H1 (cell line): ENCODE measurements at regions not wholly inside any gene's neighbourhood (a gene's known extent, or its start where the extent isn't known, plus 50 kb on each side); places are given as distances from the start of the nearest gene placed in this dataset.

Source experiments
- CTCF ChIA-PET: fragments of 300-600 bp; sonication (Branson Sonifier 250); formaldehyde crosslinking; loops from one replicate; lab custom pipeline; 2021; ENCODE audit not compliant: partially characterized antibody; lab: Charles Lee
- POLR2A ChIA-PET: fragments of 300-600 bp; sonication (Branson Sonifier 250); formaldehyde crosslinking; loops from one replicate; lab custom pipeline; 2021; ENCODE audit warnings: inconsistent platforms; ENCODE audit not compliant: partially characterized antibody; lab: Charles Lee
- DNase-seq, 2 experiments: peaks; one replicate each; pipeline versions ENCODE4 v3.0.0 to v3.0.0-alpha.2; 2010 to 2022; ENCODE audit warnings: low spot score in 2 of 2, low read depth in 1 of 2, mixed read lengths in 1 of 2
- FAIRE-seq: peaks from 2 replicates; lab custom pipeline; 2011; peaks lifted over from hg19 to GRCh38; lab: Jason Lieb, UNC
- H2AFZ ChIP-seq: 2 replicates; pipeline ENCODE4 v1.8.1; 2012; ENCODE audit warnings: low read length, inconsistent platforms
- H2AK5ac ChIP-seq: 2 replicates; pipeline ENCODE4 v1.6.1; 2013; ENCODE audit warnings: low read depth, low read length
- H2BK120ac ChIP-seq: replicated peaks from 2 replicates; pipeline ENCODE3; 2013; ENCODE audit warnings: low read depth, low read length, inconsistent platforms
- H2BK12ac ChIP-seq: 2 replicates; pipeline ENCODE4 v1.6.1; 2013; ENCODE audit warnings: low read depth, low read length
- H2BK15ac ChIP-seq: 2 replicates; pipeline ENCODE4 v1.6.1; 2013; ENCODE audit warnings: low read length
- H2BK20ac ChIP-seq: 2 replicates; pipeline ENCODE4 v1.6.1; 2013; ENCODE audit warnings: low read length
- H2BK5ac ChIP-seq: 2 replicates; pipeline ENCODE4 v1.6.1; 2013; ENCODE audit warnings: low read depth, low read length
- H3K14ac ChIP-seq: 2 replicates; pipeline ENCODE4 v1.6.1; 2013; ENCODE audit warnings: inconsistent platforms; ENCODE audit not compliant: insufficient read length
- H3K18ac ChIP-seq: 2 replicates; pipeline ENCODE4 v1.6.1; 2013; ENCODE audit warnings: low read length; ENCODE audit errors: extremely low read depth
- H3K23ac ChIP-seq: 2 replicates; pipeline ENCODE4 v1.6.1; 2013; ENCODE audit warnings: inconsistent platforms; ENCODE audit not compliant: insufficient read length
- H3K23me2 ChIP-seq: 2 replicates; pipeline ENCODE4 v1.6.1; 2013; ENCODE audit warnings: low read depth, low read length
- H3K27ac ChIP-seq: 2 replicates; pipeline ENCODE4 v1.6.1; 2011; ENCODE audit warnings: low read depth, low read length, inconsistent platforms
- H3K27me3 ChIP-seq, 4 experiments: replicated peaks in 1 of 4; 1 replicate in 1 of 4; 2 replicates in 3 of 4; pipeline versions ENCODE4 v1.6.1 to v1.8.1; 2011 to 2013; ENCODE audit warnings: low read length in 3 of 4, mild to moderate bottlenecking in 3 of 4, inconsistent platforms in 2 of 4, mixed read lengths in 2 of 4, moderate library complexity in 1 of 4; ENCODE audit not compliant: control insufficient read depth in 3 of 4, insufficient read depth in 3 of 4; ENCODE audit errors: extremely low read depth in 1 of 4
- H3K36me3 ChIP-seq, 4 experiments: 2 replicates each; pipeline versions ENCODE4 v1.6.1 to v1.8.1; 2011 to 2013; ENCODE audit warnings: mild to moderate bottlenecking in 4 of 4, low read length in 3 of 4, moderate library complexity in 2 of 4, control low read depth in 1 of 4, inconsistent platforms in 1 of 4; ENCODE audit not compliant: insufficient read depth in 4 of 4, control insufficient read depth in 2 of 4
- H3K4ac ChIP-seq: replicated peaks from 2 replicates; pipeline ENCODE3; 2013; ENCODE audit warnings: low read length, low read depth, mixed read lengths, inconsistent platforms; ENCODE audit not compliant: insufficient read length
- H3K4me1 ChIP-seq, 4 experiments: replicated peaks in 1 of 4; 1 replicate in 1 of 4; 2 replicates in 3 of 4; pipeline versions ENCODE4 v1.6.1 to v1.8.1; 2011 to 2013; ENCODE audit warnings: low read length in 3 of 4, inconsistent platforms in 2 of 4, mixed read lengths in 1 of 4; ENCODE audit not compliant: insufficient read depth in 4 of 4, control insufficient read depth in 3 of 4
- H3K4me2 ChIP-seq, 2 experiments: 2 replicates each; pipeline versions ENCODE4 v1.6.1 to v1.8.1; 2011 to 2013; ENCODE audit warnings: low read depth in 2 of 2, low read length in 2 of 2, control low read depth in 1 of 2, inconsistent platforms in 1 of 2, mild to moderate bottlenecking in 1 of 2; ENCODE audit not compliant: insufficient read depth in 1 of 2
- H3K4me3 ChIP-seq, 4 experiments: fragments of 200-600, 300-600 bp in 1 of 4; sonication (generic), shearing (Covaris generic), sonication (Bioruptor Twin) in 1 of 4; 2 replicates each; pipeline versions ENCODE4 v1.5.1 to v1.8.1; 2011 to 2016; ENCODE audit warnings: low read length in 4 of 4, low read depth in 3 of 4, control low read depth in 2 of 4, inconsistent platforms in 2 of 4, mild to moderate bottlenecking in 2 of 4, mixed read lengths in 1 of 4, moderate library complexity in 1 of 4; ENCODE audit not compliant: insufficient read depth in 2 of 4; ENCODE audit errors: extremely low read depth in 1 of 4
- H3K56ac ChIP-seq: replicated peaks from 2 replicates; pipeline ENCODE3; 2013; ENCODE audit warnings: low read depth, mild to moderate bottlenecking, mixed read lengths, low read length, inconsistent platforms; ENCODE audit not compliant: insufficient read length
- H3K79me1 ChIP-seq: 2 replicates; pipeline ENCODE4 v1.6.1; 2013; ENCODE audit warnings: low read depth, low read length, control low read depth
- H3K79me2 ChIP-seq, 2 experiments: 2 replicates each; pipeline versions ENCODE4 v1.6.1 to v1.8.1; 2012 to 2013; ENCODE audit warnings: low read length in 2 of 2, mild to moderate bottlenecking in 2 of 2, inconsistent platforms in 1 of 2; ENCODE audit not compliant: insufficient read depth in 2 of 2, control insufficient read depth in 1 of 2
- H3K9ac ChIP-seq, 4 experiments: replicated peaks in 1 of 4; 1 replicate in 1 of 4; 2 replicates in 3 of 4; pipeline versions ENCODE4 v1.6.1 to v1.8.1; 2011 to 2013; ENCODE audit warnings: low read depth in 3 of 4, low read length in 3 of 4, control low read depth in 2 of 4, mild to moderate bottlenecking in 2 of 4, moderate library complexity in 2 of 4, inconsistent platforms in 1 of 4; ENCODE audit errors: extremely low read depth in 1 of 4
- H3K9me3 ChIP-seq, 2 experiments: 2 replicates each; pipeline versions ENCODE4 v1.6.1 to v1.8.1; 2012 to 2013; ENCODE audit warnings: mild to moderate bottlenecking in 2 of 2, moderate library complexity in 2 of 2, control low read depth in 1 of 2, inconsistent platforms in 1 of 2, low read depth in 1 of 2, low read length in 1 of 2, mixed read lengths in 1 of 2; ENCODE audit not compliant: insufficient read depth in 2 of 2
- H4K20me1 ChIP-seq, 2 experiments: replicated peaks in 1 of 2; 2 replicates each; pipeline versions ENCODE3 to v1.8.1; 2011 to 2013; ENCODE audit warnings: inconsistent platforms in 2 of 2, low read length in 2 of 2, mild to moderate bottlenecking in 1 of 2; ENCODE audit not compliant: insufficient read depth in 2 of 2, control insufficient read depth in 1 of 2
- H4K5ac ChIP-seq: 2 replicates; pipeline ENCODE4 v1.6.1; 2013; ENCODE audit warnings: low read length, low read depth, mixed read lengths, inconsistent platforms; ENCODE audit not compliant: insufficient read length
- H4K8ac ChIP-seq: 2 replicates; pipeline ENCODE4 v1.8.0; 2013; ENCODE audit warnings: mild to moderate bottlenecking, moderate library complexity, low read length, inconsistent platforms; ENCODE audit not compliant: insufficient read depth; ENCODE audit errors: extremely low read depth
- H4K91ac ChIP-seq: replicated peaks from 2 replicates; pipeline ENCODE3; 2013; ENCODE audit warnings: low read length, mixed read lengths, inconsistent platforms; ENCODE audit not compliant: insufficient read length
- CEBPB ChIP-seq: IDR thresholded peaks from 2 replicates; pipeline ENCODE4 v1.6.1; 2012; ENCODE audit warnings: low read depth, low read length
- HDAC6 ChIP-seq: IDR thresholded peaks from one replicate; pipeline ENCODE4 v1.7.1; 2012; ENCODE audit warnings: low read depth, mild to moderate bottlenecking, inconsistent platforms, low read length, moderate library complexity
- PHF8 ChIP-seq: fragments of 200-600 bp; sonication (generic); conservative IDR thresholded peaks from 2 replicates; pipeline ENCODE4 v1.7.1; 2012; ENCODE audit warnings: low read depth, mild to moderate bottlenecking, inconsistent platforms, low read length, moderate library complexity
- POLR2AphosphoS5 ChIP-seq: IDR thresholded peaks from 2 replicates; pipeline ENCODE4 v1.6.1; 2011; ENCODE audit warnings: low read depth, low read length
- RFX5 ChIP-seq: IDR thresholded peaks from 2 replicates; pipeline ENCODE4 v1.6.1; 2011; ENCODE audit warnings: low read depth, low read length, improper control_type of control experiment, borderline replicate concordance
- SP2 ChIP-seq: IDR thresholded peaks from 2 replicates; pipeline ENCODE4 v1.6.1; 2012; ENCODE audit warnings: mild to moderate bottlenecking, low read length, inconsistent platforms
- TAF1 ChIP-seq: IDR thresholded peaks from 2 replicates; pipeline ENCODE4 v1.6.1; 2011; ENCODE audit warnings: mild to moderate bottlenecking, low read depth, low read length
- ZNF274 ChIP-seq: IDR thresholded peaks from 2 replicates; pipeline ENCODE4 v1.7.0; 2012; ENCODE audit warnings: low read length, borderline replicate concordance; ENCODE audit errors: extremely low read depth
- WGBS, 2 experiments: shearing (Covaris generic) in 1 of 2; methylation state at CpG; one replicate each; pipeline versions ENCODE4 v1.1.6 to v1.1.7; 2013 to 2015; ENCODE audit warnings: low lambda C conversion rate in 2 of 2, mixed read lengths in 2 of 2, inconsistent platforms in 1 of 2, low coverage in 1 of 2, missing lambda C conversion rate in 1 of 2; ENCODE audit not compliant: insufficient replicate concordance in 2 of 2, insufficient coverage in 1 of 2, insufficient read length in 1 of 2; ENCODE audit errors: extremely low coverage in 1 of 2, missing lambda C conversion rate in 1 of 2; 5-methylcytosine and 5-hydroxymethylcytosine counted together

DNA sequence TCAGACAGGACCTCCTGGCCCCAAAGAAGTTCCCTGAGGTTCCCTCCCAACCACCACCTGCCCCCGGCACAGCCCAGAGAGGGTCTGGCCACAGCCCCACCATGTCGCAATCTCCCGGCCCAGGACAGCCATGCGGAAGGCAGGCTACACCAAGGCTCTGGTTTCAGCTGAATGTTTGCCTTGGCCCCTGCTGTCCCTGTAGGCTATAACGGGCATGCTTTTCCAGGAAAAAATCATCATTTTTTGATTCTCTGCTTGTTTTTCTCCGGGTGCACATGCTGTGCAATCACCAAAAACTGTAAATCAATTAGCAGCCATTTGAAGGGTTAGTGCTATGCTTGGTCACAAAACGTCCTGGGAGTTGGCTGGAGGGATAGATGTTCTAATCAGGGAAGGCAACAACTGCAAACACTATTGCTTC, 142.7 kb upstream of the IGF1R start:
- H3K9ac ChIP-seq, result no peak overlapping the region
- no peak overlapping the region for H2BK15ac ChIP-seq
- no peak overlapping the region for H4K5ac ChIP-seq
- no peaks in the 10 kb centered on the region for H3K4me1 ChIP-seq
- no peaks in the 10 kb centered on the region for H3K79me1 ChIP-seq
- H3K27me3 ChIP-seq, result no peaks in the 10 kb centered on the region
- TF ChIP-seq SP2, result no peak
- no peak for TF ChIP-seq TAF1
- TF ChIP-seq HDAC6, result no peak
- TF ChIP-seq POLR2AphosphoS5, result no peak
- TF ChIP-seq ZNF274, result no peak
- no peak for TF ChIP-seq PHF8
- peak; percentile 80 for TF ChIP-seq CEBPB
- no peak for TF ChIP-seq RFX5
- H3K56ac ChIP-seq, result no peak overlapping the region
- H3K4ac ChIP-seq, result no peak overlapping the region
- CTCF ChIA-PET, result interaction anchor here (1.0 kb wide), 1 partner anchor 62 kb away, joined by 4 read pairs; no protein-coding TSS in a partner anchor
- H2AK5ac ChIP-seq, result no peak overlapping the region
- no peak overlapping the region for H2BK20ac ChIP-seq
- H2BK120ac ChIP-seq, result no peak overlapping the region
- no peak for FAIRE-seq
- no peak overlapping the region for H3K23ac ChIP-seq
- peaks cover 1% of the 10 kb centered on the region; the same call in 1 of the 2 replicates for H3K23me2 ChIP-seq
- H2BK12ac ChIP-seq, result no peak overlapping the region
- H3K4me2 ChIP-seq, result no peak overlapping the region
- no peak overlapping the region for H3K4me3 ChIP-seq
- H2AFZ ChIP-seq, result no peak overlapping the region
- no peak overlapping the region for H4K91ac ChIP-seq
- peak in 1 of 2 experiments; percentile 24 for DNase-seq
- POLR2A ChIA-PET, result interaction anchor here (0.6 kb wide), 1 partner anchor 11 kb away, joined by 3 read pairs; no protein-coding TSS in a partner anchor
- no peak overlapping the region for H3K14ac ChIP-seq
- H4K8ac ChIP-seq, result no peak overlapping the region
- no peaks in the 10 kb centered on the region for H4K20me1 ChIP-seq
- no peaks in the 10 kb centered on the region for H3K36me3 ChIP-seq
- H3K18ac ChIP-seq, result no peak overlapping the region
- no peak overlapping the region for H3K27ac ChIP-seq
- no peaks in the 10 kb centered on the region for H3K79me2 ChIP-seq
- H2BK5ac ChIP-seq, result no peak overlapping the region
- H3K9me3 ChIP-seq, result no peaks in the 10 kb centered on the region
- 86% methylated on average over 7 of the region's 7 CpGs; no CpG with 5 or more reads in 1 of the 2 experiments for WGBS, 2 experiments
